Aorta (tissue), 5 donors: ENCODE measurements at regions not wholly inside any gene's neighbourhood (a gene's known extent, or its start where the extent isn't known, plus 50 kb on each side); places are given as distances from the start of the nearest gene placed in this dataset.

Experiments
- ATAC-seq: fragments of 200-7000 bp; cut with Tn5 transposase; one replicate; pipeline ENCODE4 v1.9.1; 2022; ENCODE audit warnings: moderate library complexity; ENCODE audit not compliant: low FRiP score
- DNase-seq, 2 donors: peaks; one replicate each; pipeline ENCODE4 v3.0.0-alpha.2; 2020
- H3K27ac ChIP-seq, 2 donors: one replicate each; pipeline ENCODE4 v1.5.1; 2013; ENCODE audit warnings: low read length in 2 of 2, mild to moderate bottlenecking in 2 of 2, moderate library complexity in 2 of 2, control low read depth in 1 of 2, inconsistent platforms in 1 of 2, low read depth in 1 of 2
- H3K27me3 ChIP-seq, 2 donors: one replicate each; pipeline ENCODE4 v1.6.1; 2013; ENCODE audit warnings: control low read depth in 1 of 2, low read length in 1 of 2, mild to moderate bottlenecking in 1 of 2, moderate library complexity in 1 of 2; ENCODE audit not compliant: insufficient read depth in 2 of 2, control insufficient read depth in 1 of 2
- H3K36me3 ChIP-seq, 2 donors: one replicate each; pipeline ENCODE4 v1.6.1; 2013; ENCODE audit warnings: control low read depth in 1 of 2, low read length in 1 of 2, mild to moderate bottlenecking in 1 of 2; ENCODE audit not compliant: insufficient read depth in 2 of 2, control insufficient read depth in 1 of 2
- H3K4me1 ChIP-seq, 2 donors: one replicate each; pipeline ENCODE4 v1.6.1; 2013; ENCODE audit warnings: low read length in 2 of 2, control low read depth in 1 of 2, mild to moderate bottlenecking in 1 of 2, moderate library complexity in 1 of 2; ENCODE audit not compliant: insufficient read depth in 2 of 2, control insufficient read depth in 1 of 2
- H3K4me3 ChIP-seq, 2 donors: one replicate each; pipeline ENCODE4 v1.5.1; 2013; ENCODE audit warnings: low read length in 2 of 2, control low read depth in 1 of 2, mild to moderate bottlenecking in 1 of 2
- H3K9me3 ChIP-seq: one replicate; pipeline ENCODE4 v1.6.1; 2013; ENCODE audit warnings: mild to moderate bottlenecking, low read length; ENCODE audit not compliant: control insufficient read depth
- WGBS, 2 donors: extraction: QIAGEN DNeasy Blood & Tissue Kit; methylation state at CpG; one replicate each; pipeline ENCODE4 v1.1.7; 2013; 5-methylcytosine and 5-hydroxymethylcytosine counted together
- intact Hi-C, 2 donors: fragments of 100-400 bp; cut with DNase I; formaldehyde crosslinking; loops; one replicate each; pipeline versions ENCODE4 v1.14.2 to v1.15.0; 2022
- donor health status: healthy with polysubstance abuse.
- donor health status: Bipolar disorder and iron deficiency.
- donor health status: DM: no; HTN: no; CAD: no.
- donor health status: DM: no; HTN: no; CAD: no.
- donor health status: DM: yes; HTN: yes; CAD: no.

GRCh38 chr18:10216791-10217190 is 237.6 kb upstream of the APCDD1 start:
- peaks cover 6% of the 10 kb centered on the region for H3K9me3 ChIP-seq
- ATAC-seq (no peak), DNase-seq (no peak)
- no peaks in the 10 kb centered on the region for H3K27me3 ChIP-seq
- intact Hi-C loops: no loop called here
- no peaks in the 10 kb centered on the region for H3K36me3 ChIP-seq
- WGBS, 2 donors: 89 to 90% methylated on average over 2 of the region's 2 CpGs
- H3K4me3 ChIP-seq: no peak overlapping the region
- H3K27ac ChIP-seq: no peak overlapping the region
- H3K4me1 ChIP-seq: no peaks in the 10 kb centered on the region

GRCh38 chr18:10217211-10217610 is 237.2 kb upstream of the APCDD1 start:
- no peaks in the 10 kb centered on the region for H3K27me3 ChIP-seq
- H3K27ac ChIP-seq: no peak overlapping the region
- peaks cover 6% of the 10 kb centered on the region for H3K9me3 ChIP-seq
- H3K4me1 ChIP-seq: no peaks in the 10 kb centered on the region
- intact Hi-C loops: no loop called here
- DNase-seq (no peak), ATAC-seq (no peak)
- no peak overlapping the region for H3K4me3 ChIP-seq
- 71 to 73% methylated on average over 2 of the region's 2 CpGs for WGBS, 2 donors
- no peaks in the 10 kb centered on the region for H3K36me3 ChIP-seq

GRCh38 chr18:10225300-10225699 is 229.1 kb upstream of the APCDD1 start:
- WGBS, 2 donors: 96 to 97% methylated on average over 6 of the region's 6 CpGs
- Histone ChIP-seq H3K27me3 (no peaks in the 10 kb centered on the region), H3K4me1 (no peaks in the 10 kb centered on the region), H3K4me3 (no peak overlapping the region), H3K9me3 (peaks cover 8% of the 10 kb centered on the region), H3K27ac (no peak overlapping the region), H3K36me3 (no peaks in the 10 kb centered on the region)
- no peak for DNase-seq
- no peak for ATAC-seq
- intact Hi-C loops: no loop called here

GRCh38 chr18:10226971-10227370 is 227.5 kb upstream of the APCDD1 start:
- H3K4me1 ChIP-seq: no peaks in the 10 kb centered on the region
- 64 to 65% methylated on average over 2 of the region's 2 CpGs for WGBS, 2 donors
- peaks cover 8% of the 10 kb centered on the region for H3K9me3 ChIP-seq
- DNase-seq: no peak
- H3K4me3 ChIP-seq: no peak overlapping the region
- H3K27ac ChIP-seq: no peak overlapping the region
- intact Hi-C loops: no loop called here
- ATAC-seq: no peak
- H3K36me3 ChIP-seq: no peaks in the 10 kb centered on the region
- no peaks in the 10 kb centered on the region for H3K27me3 ChIP-seq

- Histone ChIP-seq H3K27ac (no peak overlapping the region), H3K4me3 (no peak overlapping the region), H3K4me1 (no peaks in the 10 kb centered on the region), H3K9me3 (peaks cover 8% of the 10 kb centered on the region), H3K27me3 (no peaks in the 10 kb centered on the region), H3K36me3 (no peaks in the 10 kb centered on the region)
- ATAC-seq (no peak), DNase-seq (no peak)
- intact Hi-C loops: no loop called here
These were observed 226.1 kb upstream of the APCDD1 start for GRCh38 chr18:10228326-10228725.

GRCh38 chr18:10229458-10229857 is 225.0 kb upstream of the APCDD1 start:
- Histone ChIP-seq H3K4me3 (no peak overlapping the region), H3K36me3 (no peaks in the 10 kb centered on the region), H3K4me1 (no peaks in the 10 kb centered on the region), H3K27me3 (no peaks in the 10 kb centered on the region), H3K9me3 (peaks cover 8% of the 10 kb centered on the region), H3K27ac (no peak overlapping the region)
- DNase-seq: no peak
- no peak for ATAC-seq
- intact Hi-C loops: no loop called here
- 41 to 46% methylated on average over 3 of the region's 3 CpGs for WGBS, 2 donors

GRCh38 chr18:10230072-10230471 is 224.4 kb upstream of the APCDD1 start:
- Histone ChIP-seq H3K27ac (no peak overlapping the region), H3K4me3 (no peak overlapping the region), H3K4me1 (no peaks in the 10 kb centered on the region), H3K9me3 (peaks cover 8% of the 10 kb centered on the region), H3K36me3 (no peaks in the 10 kb centered on the region), H3K27me3 (no peaks in the 10 kb centered on the region)
- intact Hi-C loops: no loop called here
- ATAC-seq: no peak
- no peak for DNase-seq
- 94 to 98% methylated on average over 3 of the region's 3 CpGs for WGBS, 2 donors

GRCh38 chr18:10231220-10231619 is 223.2 kb upstream of the APCDD1 start:
- no peak for DNase-seq
- no peak for ATAC-seq

GRCh38 chr18:10232062-10232461 is 222.4 kb upstream of the APCDD1 start:
- Histone ChIP-seq H3K9me3 (peaks cover 3% of the 10 kb centered on the region), H3K4me3 (no peak overlapping the region), H3K36me3 (no peaks in the 10 kb centered on the region), H3K27ac (no peak overlapping the region), H3K27me3 (no peaks in the 10 kb centered on the region), H3K4me1 (no peaks in the 10 kb centered on the region)
- intact Hi-C loops: no loop called here
- DNase-seq: no peak
- ATAC-seq: no peak
- WGBS, 2 donors: 80 to 83% methylated on average over 2 of the region's 2 CpGs

More at GRCh38 chr18:10231220-10231619, 223.2 kb upstream of the APCDD1 start:
- intact Hi-C loops: no loop called here
- no peaks in the 10 kb centered on the region for H3K4me1 ChIP-seq
- no peaks in the 10 kb centered on the region for H3K27me3 ChIP-seq
- H3K9me3 ChIP-seq: peaks cover 3% of the 10 kb centered on the region
- 89 to 97% methylated on average over 3 of the region's 3 CpGs for WGBS, 2 donors
- H3K36me3 ChIP-seq: no peaks in the 10 kb centered on the region
- no peak overlapping the region for H3K4me3 ChIP-seq
- no peak overlapping the region for H3K27ac ChIP-seq
